SK-N-SH treated with all-trans-retinoic acid at 6 μM for 48 hours (cell line): ENCODE measurements at regions not wholly inside any gene's neighbourhood (a gene's known extent, or its start where the extent isn't known, plus 50 kb on each side); places are given as distances from the start of the nearest gene placed in this dataset.
A peak's percentile ranks its signal among the peaks of the same experiment; 100 is the strongest.

ENCODE experiments used
- ATAC-seq: fragments of 200-7000 bp; cut with Tn5 transposase; 3 replicates; pipeline ENCODE4 v1.9.1; 2020; ENCODE audit warnings: mild to moderate bottlenecking, moderate library complexity
- ARNTL ChIP-seq: fragments of 450-650 bp; formaldehyde crosslinking; IDR thresholded peaks from 2 replicates; pipeline ENCODE4 v1.5.0; 2020; ENCODE audit warnings: low read depth, mild to moderate bottlenecking, moderate library complexity, borderline replicate concordance
- BACH2 ChIP-seq: fragments of 250-450 bp; sonication (Bioruptor Pico); IDR thresholded peaks from 2 replicates; pipeline ENCODE4 v1.9.0; 2021; ENCODE audit warnings: mild to moderate bottlenecking, borderline replicate concordance
- CREB5 ChIP-seq: fragments of 250-450 bp; sonication (Bioruptor Pico); IDR thresholded peaks from 2 replicates; pipeline ENCODE4 v1.5.1; 2020; ENCODE audit warnings: low read depth, mild to moderate bottlenecking, moderate library complexity
- CSDC2 ChIP-seq: fragments of 250-450 bp; sonication (Bioruptor Pico); IDR thresholded peaks from 2 replicates; pipeline ENCODE4 v1.5.0; 2020; ENCODE audit warnings: mild to moderate bottlenecking, moderate library complexity
- ESRRG ChIP-seq: fragments of 250-450 bp; sonication (Bioruptor Pico); IDR thresholded peaks from 2 replicates; pipeline ENCODE4 v1.6.1; 2021; ENCODE audit warnings: mild to moderate bottlenecking
- ISL1 ChIP-seq: fragments of 250-450 bp; sonication (Bioruptor Pico); IDR thresholded peaks from 2 replicates; pipeline ENCODE4 v2.1.2; 2022; ENCODE audit warnings: mild to moderate bottlenecking, moderate library complexity
- OSR1 ChIP-seq: fragments of 250-450 bp; sonication (Bioruptor Pico); IDR thresholded peaks from 2 replicates; pipeline ENCODE4 v1.8.0; 2022; ENCODE audit warnings: moderate library complexity, mild to moderate bottlenecking, inconsistent platforms
- PATZ1 ChIP-seq: fragments of 250-450 bp; sonication (Bioruptor Pico); IDR thresholded peaks from 2 replicates; pipeline ENCODE4 v1.8.0; 2020; ENCODE audit warnings: mild to moderate bottlenecking, moderate library complexity, borderline replicate concordance
- POU6F1 ChIP-seq: fragments of 250-450 bp; sonication (Bioruptor Pico); IDR thresholded peaks from 2 replicates; pipeline ENCODE4 v1.8.0; 2021; ENCODE audit warnings: low read depth, mild to moderate bottlenecking, moderate library complexity, borderline replicate concordance
- RARB ChIP-seq: fragments of 250-450 bp; sonication (Bioruptor Pico); IDR thresholded peaks from 2 replicates; pipeline ENCODE4 v1.8.0; 2021; ENCODE audit warnings: mild to moderate bottlenecking, moderate library complexity
- SNAI2 ChIP-seq: fragments of 250-450 bp; sonication (Bioruptor Pico); IDR thresholded peaks from 2 replicates; pipeline ENCODE4 v1.5.0; 2020; ENCODE audit warnings: mild to moderate bottlenecking, moderate library complexity
- TCF4 ChIP-seq: fragments of 250-450 bp; sonication (Bioruptor Pico); IDR thresholded peaks from 2 replicates; pipeline ENCODE4 v1.8.0; 2021; ENCODE audit warnings: mild to moderate bottlenecking, moderate library complexity, borderline replicate concordance
- TOX ChIP-seq: fragments of 250-450 bp; sonication (Bioruptor Pico); IDR thresholded peaks from 2 replicates; pipeline ENCODE4 v1.8.0; 2021; ENCODE audit warnings: mild to moderate bottlenecking, moderate library complexity, borderline replicate concordance
- ZFP3 ChIP-seq: fragments of 250-450 bp; sonication (Bioruptor Pico); IDR thresholded peaks from 2 replicates; pipeline ENCODE4 v1.5.0; 2020; ENCODE audit warnings: mild to moderate bottlenecking, moderate library complexity
- ZFP30 ChIP-seq: fragments of 450-650 bp; formaldehyde crosslinking; IDR thresholded peaks from 2 replicates; pipeline ENCODE4 v1.5.0; 2022; ENCODE audit warnings: mild to moderate bottlenecking, moderate library complexity
- ZNF565 ChIP-seq: fragments of 450-650 bp; formaldehyde crosslinking; conservative IDR thresholded peaks from 2 replicates; pipeline ENCODE4 v1.5.0; 2020; ENCODE audit warnings: low read depth, mild to moderate bottlenecking, moderate library complexity
- ZNF70 ChIP-seq: fragments of 450-650 bp; formaldehyde crosslinking; IDR thresholded peaks from 2 replicates; pipeline ENCODE4 v1.5.0; 2020; ENCODE audit warnings: mild to moderate bottlenecking, moderate library complexity
- ZNF8 ChIP-seq: fragments of 450-650 bp; formaldehyde crosslinking; IDR thresholded peaks from 2 replicates; pipeline ENCODE4 v1.5.0; 2020; ENCODE audit warnings: mild to moderate bottlenecking, moderate library complexity
- TF ChIP-seq, protein P1 (sequence below): fragments of 250-450 bp; sonication (Bioruptor Pico); IDR thresholded peaks from 2 replicates; pipeline ENCODE4 v1.5.1; 2021; ENCODE audit warnings: mild to moderate bottlenecking, moderate library complexity

DNA sequence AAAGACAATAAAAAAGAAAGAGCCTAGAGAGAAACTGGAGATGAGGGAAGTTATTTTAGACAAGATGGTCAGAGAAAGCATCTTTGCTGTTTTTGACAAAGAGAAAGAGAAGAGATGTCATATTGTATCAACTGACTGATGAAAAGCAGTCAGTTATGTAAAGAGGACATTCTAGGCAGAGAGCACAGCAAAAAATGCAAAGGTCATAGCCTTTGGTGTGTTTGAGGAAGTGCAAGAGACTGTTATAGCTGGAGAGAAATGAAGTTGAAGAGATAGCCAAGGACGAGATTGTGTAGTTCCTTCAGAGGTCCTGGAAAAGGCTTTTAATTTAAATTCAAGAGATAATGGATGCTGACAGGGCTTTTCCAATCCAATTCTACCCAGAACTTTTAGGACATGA lies 342.4 kb downstream of the RASEF start:
- TF ChIP-seq ISL1 (CRISPR knock-in tag) (no peak), SNAI2 (no peak), ZNF565 (CRISPR knock-in tag) (no peak), BACH2 (CRISPR knock-in tag) (no peak), ZNF70 (no peak), ZFP30 (CRISPR knock-in tag) (no peak)
- no peak for ATAC-seq

- TF ChIP-seq RARB (no peak), TOX (no peak), ARNTL (CRISPR knock-in tag) (no peak), SNAI2 (no peak), ESRRG (CRISPR knock-in tag) (no peak), ISL1 (CRISPR knock-in tag) (0 out of 2 replicates have a peak, but pooled peaks have one; percentile 10)
- ATAC-seq: no peak
These were observed 341.3 kb downstream of the RASEF start for GRCh38 chr9:82721593-82721992.

DNA sequence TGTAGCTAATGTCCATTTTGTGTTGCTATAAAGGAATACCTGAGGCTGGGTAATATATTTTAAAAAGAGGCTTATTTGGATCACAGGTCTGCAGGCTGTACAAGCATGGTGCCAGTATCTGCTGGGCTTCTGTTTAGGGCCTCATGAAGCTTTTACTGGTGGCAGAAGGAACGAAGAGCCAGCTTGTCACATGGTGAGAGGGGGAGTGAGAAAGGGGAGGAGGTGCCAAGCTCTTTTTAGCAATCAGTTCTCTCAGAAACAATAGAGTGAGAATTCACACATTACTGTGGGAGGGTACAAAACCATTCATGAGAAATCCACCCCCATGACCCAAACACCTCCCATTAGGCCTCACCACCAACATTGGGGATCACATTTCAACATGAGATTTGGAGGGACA lies 340.9 kb downstream of the RASEF start:
- no peak for TF ChIP-seq ARNTL (CRISPR knock-in tag)
- no peak for TF ChIP-seq ZNF8 (CRISPR knock-in tag)
- TF ChIP-seq TCF4 (CRISPR knock-in tag): no peak
- no peak for TF ChIP-seq ISL1 (CRISPR knock-in tag)
- no peak for TF ChIP-seq PATZ1 (CRISPR knock-in tag)
- TF ChIP-seq, protein P1, sequence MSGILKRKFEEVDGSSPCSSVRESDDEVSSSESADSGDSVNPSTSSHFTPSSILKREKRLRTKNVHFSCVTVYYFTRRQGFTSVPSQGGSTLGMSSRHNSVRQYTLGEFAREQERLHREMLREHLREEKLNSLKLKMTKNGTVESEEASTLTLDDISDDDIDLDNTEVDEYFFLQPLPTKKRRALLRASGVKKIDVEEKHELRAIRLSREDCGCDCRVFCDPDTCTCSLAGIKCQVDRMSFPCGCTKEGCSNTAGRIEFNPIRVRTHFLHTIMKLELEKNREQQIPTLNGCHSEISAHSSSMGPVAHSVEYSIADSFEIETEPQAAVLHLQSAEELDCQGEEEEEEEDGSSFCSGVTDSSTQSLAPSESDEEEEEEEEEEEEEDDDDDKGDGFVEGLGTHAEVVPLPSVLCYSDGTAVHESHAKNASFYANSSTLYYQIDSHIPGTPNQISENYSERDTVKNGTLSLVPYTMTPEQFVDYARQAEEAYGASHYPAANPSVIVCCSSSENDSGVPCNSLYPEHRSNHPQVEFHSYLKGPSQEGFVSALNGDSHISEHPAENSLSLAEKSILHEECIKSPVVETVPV (CRISPR knock-in tag): no peak
- TF ChIP-seq SNAI2: no peak
- TF ChIP-seq, all 23 proteins: peak for 0
- no peak for ATAC-seq

DNA sequence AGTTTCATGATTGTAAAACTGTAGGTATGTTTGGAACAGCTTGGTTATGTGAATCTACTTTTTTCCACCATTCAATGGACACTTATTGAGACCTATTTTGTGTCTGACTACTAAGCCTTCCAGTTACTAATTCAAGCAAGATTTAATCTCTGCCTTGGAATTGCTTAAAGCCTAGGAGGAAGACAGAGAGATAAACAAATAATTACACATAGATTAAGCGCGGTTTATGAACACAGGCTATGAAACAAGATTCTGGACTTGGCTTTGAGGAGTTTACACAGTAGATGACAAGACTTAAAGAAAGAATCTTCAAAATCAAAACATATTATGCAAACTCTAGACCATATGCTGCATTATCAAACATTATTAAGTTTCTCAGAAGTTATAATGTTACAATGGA lies 340.4 kb downstream of the RASEF start:
- no peak for TF ChIP-seq CREB5 (CRISPR knock-in tag)
- TF ChIP-seq, protein P1 (CRISPR knock-in tag): no peak
- TF ChIP-seq ARNTL (CRISPR knock-in tag): no peak
- TF ChIP-seq CSDC2 (CRISPR knock-in tag): no peak
- no peak for TF ChIP-seq TCF4 (CRISPR knock-in tag)
- TF ChIP-seq BACH2 (CRISPR knock-in tag): no peak
- TF ChIP-seq OSR1 (CRISPR knock-in tag): no peak
- no peak for TF ChIP-seq POU6F1
- TF ChIP-seq ZFP3 (CRISPR knock-in tag): no peak
- no peak for TF ChIP-seq ISL1 (CRISPR knock-in tag)
- no peak for TF ChIP-seq ZNF70
- TF ChIP-seq, all 23 proteins: peak for 0
- ATAC-seq: no peak
